ENCODE measurements at regions not wholly inside any gene's neighbourhood (a gene's known extent, or its start where the extent isn't known, plus 50 kb on each side); places are given as distances from the start of the nearest gene placed in this dataset.

DNA sequence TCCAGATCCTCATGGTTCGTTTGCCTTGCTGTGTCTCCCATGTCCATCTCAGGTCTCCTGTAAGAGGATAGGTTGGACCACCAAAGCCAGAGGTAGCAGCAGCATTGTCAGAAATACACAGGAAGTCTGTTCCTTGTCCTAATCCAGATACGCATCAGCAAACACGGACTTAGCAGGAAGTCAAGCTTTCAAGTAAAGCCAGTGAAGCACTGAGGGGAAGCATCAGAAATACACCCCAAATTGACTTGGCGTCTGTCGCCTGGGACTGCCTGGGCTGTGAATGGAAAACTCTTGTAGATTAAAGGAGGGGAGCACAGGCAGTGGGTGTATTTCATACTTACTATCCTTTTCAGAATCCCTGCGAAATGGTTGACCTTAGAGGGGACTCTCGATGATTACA, 171.3 kb downstream of the PSAT1 start:
- H3K36me3 ChIP-seq, result no peaks in the 10 kb centered on the region
- WGBS, 5 donors, result 54 to 64% (median 60%) methylated on average over 7 of the region's 7 CpGs
- intact Hi-C loops (cut with DNase I; ENCODE audit: low total_unique reads), result no loop called here

DNA sequence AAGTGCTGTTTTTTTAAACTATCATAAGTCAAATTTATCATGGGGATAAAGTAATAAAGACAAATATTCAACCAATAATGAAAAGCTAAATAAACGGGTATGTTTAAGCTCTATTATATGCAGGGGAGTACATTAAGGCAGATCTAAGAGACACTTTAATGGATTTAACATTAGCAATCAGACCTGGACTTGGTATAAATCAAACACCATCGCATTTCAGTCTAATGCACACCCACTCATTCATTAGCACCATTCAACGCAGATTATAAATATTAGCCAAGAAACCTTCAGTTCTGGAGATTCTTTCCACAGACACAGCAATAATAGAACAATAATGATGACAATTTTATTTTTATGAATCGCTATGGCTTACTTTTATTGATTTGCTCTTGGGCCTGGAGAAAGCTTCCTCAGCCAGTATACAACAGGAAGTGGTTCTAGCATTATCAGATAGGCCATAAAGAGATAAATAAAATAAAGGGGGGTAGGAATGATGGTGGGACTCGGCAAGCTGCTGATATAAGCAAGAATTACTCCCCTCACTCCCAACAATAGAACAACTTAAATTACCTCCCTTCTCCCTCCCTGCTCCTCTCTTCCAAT, 172.2 kb downstream of the PSAT1 start:
- Histone ChIP-seq H3K27me3 (no peaks in the 10 kb centered on the region), H3K36me3 (no peaks in the 10 kb centered on the region), H3K4me1 (no peaks in the 10 kb centered on the region), H3K4me3 (no peak overlapping the region), H3K27ac (no peak overlapping the region), H3K9me3 (no peaks in the 10 kb centered on the region)
- no peak for DNase-seq
- intact Hi-C loops (cut with DNase I; ENCODE audit: low total_unique reads), result no loop called here
- 55 to 69% (median 64%) methylated on average over 5 of the region's 5 CpGs for WGBS, 5 donors
- TF ChIP-seq POLR2AphosphoS5 (IDR thresholded peaks at IDR 0.05) (no peak), POLR2A (IDR thresholded peaks at IDR 0.05) (no peak), EP300 (IDR thresholded peaks at IDR 0.05) (no peak)
- TF ChIP-seq, protein P1, sequence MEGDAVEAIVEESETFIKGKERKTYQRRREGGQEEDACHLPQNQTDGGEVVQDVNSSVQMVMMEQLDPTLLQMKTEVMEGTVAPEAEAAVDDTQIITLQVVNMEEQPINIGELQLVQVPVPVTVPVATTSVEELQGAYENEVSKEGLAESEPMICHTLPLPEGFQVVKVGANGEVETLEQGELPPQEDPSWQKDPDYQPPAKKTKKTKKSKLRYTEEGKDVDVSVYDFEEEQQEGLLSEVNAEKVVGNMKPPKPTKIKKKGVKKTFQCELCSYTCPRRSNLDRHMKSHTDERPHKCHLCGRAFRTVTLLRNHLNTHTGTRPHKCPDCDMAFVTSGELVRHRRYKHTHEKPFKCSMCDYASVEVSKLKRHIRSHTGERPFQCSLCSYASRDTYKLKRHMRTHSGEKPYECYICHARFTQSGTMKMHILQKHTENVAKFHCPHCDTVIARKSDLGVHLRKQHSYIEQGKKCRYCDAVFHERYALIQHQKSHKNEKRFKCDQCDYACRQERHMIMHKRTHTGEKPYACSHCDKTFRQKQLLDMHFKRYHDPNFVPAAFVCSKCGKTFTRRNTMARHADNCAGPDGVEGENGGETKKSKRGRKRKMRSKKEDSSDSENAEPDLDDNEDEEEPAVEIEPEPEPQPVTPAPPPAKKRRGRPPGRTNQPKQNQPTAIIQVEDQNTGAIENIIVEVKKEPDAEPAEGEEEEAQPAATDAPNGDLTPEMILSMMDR (IDR thresholded peaks at IDR 0.05), result no peak

More for the DNA sequence above, 171.3 kb downstream of the PSAT1 start:
- Histone ChIP-seq H3K27ac (no peak overlapping the region), H3K4me1 (no peaks in the 10 kb centered on the region), H3K27me3 (no peaks in the 10 kb centered on the region), H3K4me3 (no peak overlapping the region), H3K9me3 (no peaks in the 10 kb centered on the region)
- no peak for DNase-seq
- no peak for TF ChIP-seq POLR2A (IDR thresholded peaks at IDR 0.05)
- no peak for TF ChIP-seq POLR2AphosphoS5 (IDR thresholded peaks at IDR 0.05)
- TF ChIP-seq, protein P1 (IDR thresholded peaks at IDR 0.05), result no peak
- TF ChIP-seq EP300 (IDR thresholded peaks at IDR 0.05), result no peak

DNA sequence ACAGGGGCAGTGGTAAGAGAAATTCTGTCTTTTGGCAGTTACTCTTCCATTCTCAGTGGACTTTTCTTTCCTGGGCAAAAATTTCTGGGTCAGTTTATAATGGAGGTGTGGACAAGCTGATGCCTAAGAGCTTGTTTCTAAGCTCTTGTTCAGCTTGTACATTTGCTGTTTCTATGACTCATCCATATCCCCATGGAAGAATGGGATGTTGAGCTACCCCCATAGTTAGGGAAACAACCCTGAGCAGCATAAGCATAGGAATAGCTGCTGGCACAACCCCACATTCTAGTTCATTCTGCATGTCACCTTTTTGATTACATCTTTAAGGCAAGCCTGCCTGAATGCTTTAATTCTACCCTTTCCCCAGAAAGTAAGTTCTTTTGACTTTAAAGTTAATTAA, 173.3 kb downstream of the PSAT1 start:
- peaks cover 0 to 6% (median 0%) of the 10 kb centered on the region in 4 donors for H3K9me3 ChIP-seq
- no peak for DNase-seq
- intact Hi-C loops (cut with DNase I; ENCODE audit: low total_unique reads), result no loop called here

DNA sequence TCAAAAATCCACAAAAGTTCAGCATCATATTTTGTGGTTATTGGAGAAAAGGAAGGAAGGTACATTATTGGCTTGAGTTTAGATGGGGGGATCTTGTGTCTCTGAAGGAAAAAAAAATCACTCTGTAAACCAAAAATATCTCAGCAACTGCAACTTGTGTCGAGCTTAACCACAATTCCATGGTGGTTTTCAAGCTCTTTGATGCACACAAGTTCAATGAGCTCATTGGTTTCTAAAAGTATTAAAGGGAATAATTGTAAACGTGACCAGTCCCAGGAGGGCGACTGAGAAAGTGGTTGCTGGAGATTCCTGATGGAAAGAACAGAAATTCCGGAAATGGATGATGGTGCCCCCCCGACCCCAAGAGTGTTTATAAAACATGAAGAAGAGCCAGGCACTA, 173.8 kb downstream of the PSAT1 start:
- no peak overlapping the region for H3K27ac ChIP-seq
- TF ChIP-seq EP300 (IDR thresholded peaks at IDR 0.05) (no peak), POLR2A (IDR thresholded peaks at IDR 0.05) (no peak), POLR2AphosphoS5 (IDR thresholded peaks at IDR 0.05) (no peak)
- TF ChIP-seq, protein P1 (IDR thresholded peaks at IDR 0.05), result no peak
- DNase-seq, result no peak
- no peaks in the 10 kb centered on the region for H3K27me3 ChIP-seq
- no peak overlapping the region for H3K4me3 ChIP-seq
- intact Hi-C loops (cut with DNase I; ENCODE audit: low total_unique reads), result no loop called here
- H3K36me3 ChIP-seq, result no peaks in the 10 kb centered on the region
- H3K4me1 ChIP-seq, result no peaks in the 10 kb centered on the region
- peaks cover 0 to 6% (median 0%) of the 10 kb centered on the region in 4 donors for H3K9me3 ChIP-seq
- 72 to 79% (median 73%) methylated on average over 5 of the region's 5 CpGs for WGBS, 5 donors

More for the DNA sequence above, 173.3 kb downstream of the PSAT1 start:
- Histone ChIP-seq H3K4me1 (no peaks in the 10 kb centered on the region), H3K27ac (no peak overlapping the region), H3K36me3 (no peaks in the 10 kb centered on the region), H3K4me3 (no peak overlapping the region), H3K27me3 (no peaks in the 10 kb centered on the region)
- TF ChIP-seq POLR2A (IDR thresholded peaks at IDR 0.05), result no peak
- TF ChIP-seq POLR2AphosphoS5 (IDR thresholded peaks at IDR 0.05), result no peak
- TF ChIP-seq, protein P1 (IDR thresholded peaks at IDR 0.05), result no peak
- TF ChIP-seq EP300 (IDR thresholded peaks at IDR 0.05), result no peak

Data from stomach (tissue), 8 donors.